Hematopoietic multipotent progenitor cell (in vitro differentiated cells): ENCODE measurements at regions not wholly inside any gene's neighbourhood (a gene's known extent, or its start where the extent isn't known, plus 50 kb on each side); places are given as distances from the start of the nearest gene placed in this dataset.
"Not testable (repeated sequence)": the region's sequence is repeated elsewhere in the genome, so short reads cannot be mapped to it uniquely, and the experiment has no call there.

Experiments
- DNase-seq, 3 donors: peaks; one replicate each; pipeline ENCODE4 v3.0.0-alpha.2; 2011 to 2015; ENCODE audit warnings: low read depth in 2 of 3, low spot score in 2 of 3

DNA sequence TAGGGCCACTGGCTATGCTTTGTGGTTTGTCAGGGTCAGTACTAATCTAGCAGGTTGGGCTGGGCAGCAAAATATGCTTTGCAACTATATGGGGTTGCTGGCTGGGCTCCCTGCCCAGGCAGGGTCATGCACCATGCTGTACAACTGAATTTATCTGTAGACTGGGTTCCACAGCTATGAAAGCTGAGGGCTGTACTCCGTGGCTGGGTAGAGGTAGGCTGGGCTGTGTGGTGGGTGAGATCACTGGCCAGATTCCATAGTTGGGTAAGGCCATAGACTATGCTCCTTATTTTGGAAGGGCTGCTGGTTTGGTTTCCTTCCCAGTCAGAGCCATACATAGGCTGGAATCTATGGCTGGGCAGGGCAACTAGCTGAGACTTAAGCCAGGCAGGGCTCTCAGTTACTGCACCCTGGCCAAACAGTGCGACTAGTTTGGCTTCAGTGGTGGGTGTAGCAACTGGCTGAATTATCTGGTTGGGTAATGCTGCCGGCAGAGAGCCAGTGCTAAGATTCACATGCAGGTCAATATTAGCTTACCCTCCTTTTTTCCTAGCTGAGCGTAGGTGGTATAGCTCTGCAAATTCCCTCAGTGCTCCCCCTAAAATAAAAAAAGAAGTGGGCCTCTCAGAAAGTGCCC lies 769.1 kb upstream of the CDH8 start:
- DNase-seq = no peak

DNA sequence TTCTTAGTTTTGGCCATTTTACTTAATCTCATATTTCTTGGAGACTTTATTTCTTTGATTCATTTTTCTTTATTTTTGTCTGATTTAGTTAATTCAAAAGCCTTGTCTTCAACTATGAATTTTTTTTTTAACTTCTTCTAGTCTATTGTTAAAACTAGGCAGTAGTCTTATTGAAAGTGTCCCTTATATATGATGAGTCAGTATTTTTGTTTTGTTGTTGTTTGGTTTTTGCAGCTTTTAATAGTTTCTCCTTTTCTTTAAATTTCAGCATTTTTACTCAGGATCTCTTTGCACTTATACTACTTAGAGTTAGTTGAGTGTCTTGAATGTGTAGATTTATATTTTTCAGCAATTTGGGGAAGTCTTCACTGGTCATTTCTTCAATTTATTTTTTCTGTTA lies 758.5 kb upstream of the CDH8 start:
- no peak for DNase-seq

DNA sequence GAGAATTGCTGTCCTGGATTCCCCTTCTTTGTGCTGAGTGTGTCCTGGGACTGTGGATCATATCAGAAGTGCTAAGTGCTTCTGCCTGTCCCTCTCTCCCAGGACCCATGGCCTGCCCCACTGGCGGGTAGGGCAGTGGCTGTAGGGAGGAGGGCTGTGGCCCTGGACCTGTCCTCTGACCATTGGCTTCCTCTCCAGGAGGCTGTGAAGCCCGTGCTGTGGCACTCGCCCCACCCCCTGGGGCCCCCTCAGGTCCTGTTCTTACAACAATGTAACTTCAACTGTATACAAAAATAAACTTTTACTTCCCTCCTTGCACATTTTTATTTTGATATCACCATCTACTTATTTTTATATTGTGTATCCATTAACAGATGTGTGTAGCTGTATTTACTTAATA lies 743.8 kb upstream of the CDH8 start:
- not testable (repeated sequence) for DNase-seq

DNA sequence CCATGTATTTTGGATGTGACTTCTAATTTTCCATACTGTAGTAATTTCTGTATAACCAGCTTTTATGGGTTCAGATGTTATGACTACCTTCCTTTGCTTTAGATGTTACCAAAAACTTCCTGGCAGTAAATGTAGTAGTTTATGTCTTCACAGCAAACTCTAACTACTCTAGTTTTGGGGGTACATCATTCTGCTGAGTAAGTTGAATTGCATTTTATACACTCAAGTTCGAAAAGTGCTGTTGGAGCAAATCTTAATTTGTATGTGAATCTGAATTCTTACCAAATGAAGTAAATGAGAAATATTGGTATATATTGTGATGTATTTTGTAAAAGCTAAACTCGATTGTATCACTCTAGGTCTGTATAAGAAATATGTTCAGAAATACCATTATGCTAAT lies 728.3 kb upstream of the CDH8 start:
- DNase-seq = no peak

DNA sequence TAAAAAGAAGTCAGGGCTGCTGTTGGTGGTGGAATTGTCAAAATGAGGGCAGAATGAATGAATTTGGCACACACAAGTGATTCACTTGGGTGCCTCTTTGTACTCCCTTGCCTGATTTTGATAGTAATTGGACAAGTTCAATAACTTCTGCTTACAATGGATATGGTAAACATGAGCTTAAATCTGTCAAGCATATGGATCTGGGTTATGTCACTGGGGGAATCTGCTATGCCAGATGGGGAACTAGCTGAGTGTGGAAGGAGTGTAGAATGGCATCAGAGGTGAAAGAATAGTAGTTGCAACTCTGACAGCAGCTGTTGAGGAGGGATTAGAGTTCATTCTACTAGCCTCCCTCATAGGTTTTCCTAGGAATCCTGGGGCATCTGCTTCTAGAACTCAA lies 724.2 kb upstream of the CDH8 start:
- no peak for DNase-seq

DNA sequence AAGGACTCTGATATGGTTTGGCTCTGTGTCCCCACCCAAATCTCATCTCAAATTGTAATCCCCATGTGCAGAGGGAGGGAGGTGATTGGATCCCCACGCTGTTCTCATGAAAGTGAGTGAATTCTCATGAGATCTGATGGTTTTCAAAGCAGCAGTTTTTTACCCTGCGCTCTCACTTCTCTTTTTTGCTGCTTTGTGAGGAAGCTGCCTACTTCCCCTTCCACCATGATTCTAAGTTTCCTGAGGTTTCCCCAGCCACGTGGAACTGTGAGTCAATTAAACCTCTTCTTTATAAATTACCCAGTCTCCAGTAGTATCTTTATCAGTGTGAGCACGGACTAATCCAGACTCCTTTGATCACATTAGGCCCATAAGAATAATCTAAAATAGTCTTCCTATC lies 719.7 kb upstream of the CDH8 start:
- DNase-seq = no peak

DNA sequence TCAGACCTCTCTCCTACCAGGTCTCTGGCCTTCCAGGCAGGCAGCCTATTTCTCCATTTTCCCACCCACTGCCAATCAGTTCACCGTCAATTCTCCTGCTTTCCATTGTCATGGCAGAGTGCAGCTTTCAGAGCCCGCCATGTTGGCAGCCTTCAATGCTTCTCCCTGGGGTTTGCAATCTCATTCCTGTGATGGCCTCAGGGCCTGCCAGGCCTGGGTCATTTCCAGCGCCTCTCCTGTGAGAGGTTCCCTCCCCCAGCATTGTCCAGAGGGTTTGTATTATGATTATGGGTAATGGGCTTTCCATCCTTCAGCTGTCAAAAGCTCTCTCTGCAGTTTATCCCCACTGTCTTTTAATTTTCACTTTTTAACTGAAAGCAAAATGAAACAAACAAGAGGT lies 716.6 kb upstream of the CDH8 start:
- no peak for DNase-seq

DNA sequence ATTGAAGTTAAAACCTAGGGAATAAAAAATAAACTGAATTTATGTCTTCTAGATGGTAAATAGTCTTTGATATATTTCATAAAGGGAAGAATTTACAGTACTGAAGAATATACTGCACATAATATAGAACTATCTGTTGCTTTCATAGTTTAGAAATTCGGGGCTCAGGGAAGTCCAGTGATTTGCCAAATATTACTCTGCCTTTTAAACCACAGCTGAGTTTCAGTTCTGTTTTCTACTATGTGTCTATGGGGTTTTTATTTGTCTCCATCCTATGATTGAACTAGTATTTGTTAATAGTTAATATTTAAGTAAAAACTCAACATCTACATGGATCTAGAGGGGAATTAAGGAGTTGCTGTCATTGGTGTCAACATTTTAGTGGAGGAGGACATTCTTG lies 715.0 kb upstream of the CDH8 start:
- no peak for DNase-seq

DNA sequence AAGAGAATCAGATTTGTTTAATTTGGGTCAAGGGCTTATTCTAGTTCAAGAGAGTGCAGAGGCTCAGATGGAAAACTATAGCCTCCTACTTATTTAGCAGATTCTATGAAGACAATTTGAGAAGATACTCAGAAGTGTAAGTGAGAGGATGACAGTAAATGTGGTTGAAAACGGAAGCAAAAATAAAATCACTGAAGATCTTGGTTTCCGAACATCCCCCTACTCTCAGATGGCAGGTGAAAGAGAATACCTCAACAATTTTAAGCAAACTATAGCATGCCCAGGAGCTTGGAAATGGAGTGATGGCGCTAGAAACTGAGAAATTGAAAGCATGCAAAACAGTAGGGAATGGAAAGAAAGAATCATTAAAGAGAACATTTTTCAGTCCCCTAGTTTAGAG lies 705.5 kb upstream of the CDH8 start:
- no peak for DNase-seq

DNA sequence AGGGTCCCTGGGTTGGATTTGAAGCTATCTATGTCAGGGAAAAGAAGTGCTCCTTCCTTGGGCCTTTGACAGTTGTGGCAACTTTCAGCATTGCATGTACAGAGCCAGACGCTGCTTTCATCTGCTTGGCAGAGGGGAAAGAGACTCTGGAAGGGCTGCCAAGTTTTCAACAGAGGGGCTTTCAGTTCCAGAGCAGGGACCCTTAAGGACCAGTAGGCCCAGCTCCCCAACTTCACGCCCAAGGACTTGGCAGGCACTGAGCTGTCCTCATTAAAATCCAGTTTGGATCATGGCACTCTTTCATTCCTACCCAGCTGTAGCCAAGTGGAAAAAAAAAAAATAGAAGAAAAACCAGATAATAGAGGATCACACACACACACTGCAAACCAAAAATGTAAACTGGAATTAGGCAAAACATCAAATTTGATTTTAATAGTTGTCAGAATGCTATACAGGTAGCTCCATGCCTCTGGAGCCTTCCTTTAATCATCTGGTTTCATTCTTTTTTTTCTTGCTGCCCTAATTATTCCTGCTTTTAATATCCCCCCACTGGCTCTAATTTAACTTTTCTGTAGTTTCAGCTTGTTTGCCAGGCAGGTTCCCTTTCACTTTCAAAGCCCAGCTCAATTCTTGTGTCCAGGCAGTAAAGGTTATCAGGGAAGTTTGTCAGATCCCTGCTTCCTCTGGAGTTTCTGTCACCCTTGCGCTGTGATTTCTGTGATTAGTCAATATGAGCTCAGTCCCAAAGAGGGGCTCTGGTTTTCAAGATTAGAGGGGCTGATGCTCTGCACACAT lies 702.6 kb upstream of the CDH8 start:
- no peak for DNase-seq

DNA sequence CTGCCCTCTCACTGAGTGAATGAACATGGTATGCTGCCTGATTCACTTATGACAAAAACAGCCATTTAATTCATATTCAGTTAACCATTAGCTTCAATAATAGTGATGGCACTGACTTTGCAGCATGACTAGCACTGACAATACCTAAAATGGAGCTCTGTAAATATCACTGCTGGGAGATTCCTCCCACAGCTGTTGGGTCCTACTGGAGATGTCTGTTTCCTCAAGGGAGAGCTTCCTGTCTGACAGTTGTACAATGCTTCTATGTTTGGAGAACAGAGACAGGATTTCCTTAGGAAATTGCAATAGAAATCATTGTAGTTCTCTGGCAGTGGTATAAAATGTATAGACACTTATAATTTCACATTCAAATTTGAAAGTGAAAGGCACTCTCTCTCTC lies 695.9 kb upstream of the CDH8 start:
- no peak for DNase-seq

DNA sequence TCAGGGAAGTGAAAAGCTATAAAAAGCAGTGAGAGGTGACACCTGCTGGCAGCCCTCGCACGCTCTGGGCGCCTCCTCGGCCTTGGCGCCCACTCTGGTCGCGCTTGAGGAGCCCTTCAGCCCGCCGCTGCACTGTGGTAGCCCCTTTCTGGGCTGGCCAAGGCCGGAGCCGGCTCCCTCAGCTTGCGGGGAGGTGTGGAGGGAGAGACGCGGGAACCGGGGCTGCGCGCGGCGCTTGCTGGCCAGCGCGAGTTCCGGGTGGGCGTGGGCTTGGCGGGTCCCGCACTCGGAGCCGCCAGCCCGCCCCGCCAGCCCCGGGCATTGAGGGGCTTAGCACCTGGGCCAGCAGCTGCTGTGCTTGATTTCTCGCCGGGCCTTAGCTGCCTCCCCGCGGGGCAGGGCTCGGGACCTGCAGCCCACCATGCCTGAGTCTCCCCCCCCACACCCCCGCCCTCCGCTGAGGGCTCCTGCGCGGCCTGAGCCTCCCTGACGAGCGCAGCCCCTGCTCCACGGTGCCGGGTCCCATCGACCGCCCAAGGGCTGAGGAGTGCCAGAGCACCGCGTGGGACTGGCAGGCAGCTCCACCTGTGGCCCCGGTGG lies 688.5 kb upstream of the CDH8 start:
- not testable (repeated sequence) for DNase-seq

DNA sequence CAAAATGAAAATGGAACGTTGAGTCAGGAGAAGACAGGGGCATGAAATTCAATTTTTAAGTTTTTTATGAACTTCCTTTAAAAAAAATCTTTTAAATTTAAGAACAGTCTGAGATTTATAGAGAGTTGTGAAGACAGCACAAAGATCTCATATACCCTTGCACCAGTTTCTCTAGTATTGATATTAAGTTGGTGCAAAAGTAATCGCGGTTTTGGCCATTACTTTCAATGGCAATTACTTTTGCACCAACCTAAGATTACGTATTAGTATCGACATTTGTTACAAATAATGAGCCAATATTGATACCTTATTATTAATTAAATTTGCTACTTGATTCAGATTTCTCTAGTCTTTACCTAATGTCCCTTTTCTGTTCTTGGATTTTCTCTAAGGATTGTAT lies 684.4 kb upstream of the CDH8 start:
- no peak for DNase-seq

DNA sequence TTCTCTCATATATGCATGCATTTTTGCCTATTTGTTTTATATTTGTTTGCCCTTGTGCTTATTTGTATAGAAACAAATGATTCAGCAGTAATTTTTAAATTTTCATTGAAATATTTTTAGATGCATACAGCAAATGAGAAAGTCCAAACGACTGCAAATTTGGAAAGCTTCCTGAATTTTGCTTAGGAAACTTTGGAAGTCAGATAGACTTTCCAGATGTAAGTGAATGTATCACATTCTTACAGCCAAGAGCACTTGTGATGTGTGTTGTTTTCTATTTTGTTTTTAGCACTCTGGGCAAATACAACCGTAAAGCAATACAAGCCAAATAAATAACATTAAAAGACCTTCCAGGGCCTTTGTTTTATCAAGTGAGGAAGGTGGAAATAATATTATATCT lies 680.8 kb upstream of the CDH8 start:
- no peak for DNase-seq

DNA sequence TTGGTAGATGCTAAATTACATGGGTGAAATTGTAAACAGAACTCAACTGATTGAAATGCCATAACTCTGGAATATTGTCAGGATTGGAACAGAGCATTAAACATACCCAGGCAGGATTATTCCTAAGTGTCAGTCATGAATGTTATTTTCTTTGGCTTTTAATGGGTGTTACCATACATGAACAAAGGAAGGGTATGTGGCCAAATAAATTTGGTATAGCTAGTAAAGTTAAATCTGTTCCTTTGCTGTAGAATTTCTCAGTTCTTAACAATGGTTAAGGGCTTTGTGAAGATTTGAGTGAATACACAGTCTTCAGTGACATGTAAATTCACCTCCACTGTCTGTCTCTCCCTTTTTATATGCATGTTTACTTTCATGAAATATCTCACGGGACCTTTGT lies 679.5 kb upstream of the CDH8 start:
- no peak for DNase-seq

DNA sequence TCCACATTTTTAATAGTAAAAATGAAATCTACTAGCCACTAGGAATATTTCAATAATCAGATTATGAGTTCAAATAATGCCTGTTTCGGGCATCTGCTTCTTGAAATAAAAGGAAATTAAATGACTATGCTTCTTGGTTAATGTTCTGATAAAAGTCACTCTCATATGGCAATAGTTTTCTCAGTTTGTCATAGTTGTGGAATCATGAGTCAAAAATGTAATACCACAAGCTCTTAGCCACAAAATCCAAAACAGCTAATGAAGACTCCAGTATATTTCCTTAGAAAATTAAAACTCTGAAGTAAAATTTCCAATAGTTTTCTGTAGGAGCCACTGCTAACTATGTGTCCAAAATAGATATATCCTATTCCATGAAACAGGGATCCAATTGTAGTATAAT lies 676.3 kb upstream of the CDH8 start:
- no peak for DNase-seq

DNA sequence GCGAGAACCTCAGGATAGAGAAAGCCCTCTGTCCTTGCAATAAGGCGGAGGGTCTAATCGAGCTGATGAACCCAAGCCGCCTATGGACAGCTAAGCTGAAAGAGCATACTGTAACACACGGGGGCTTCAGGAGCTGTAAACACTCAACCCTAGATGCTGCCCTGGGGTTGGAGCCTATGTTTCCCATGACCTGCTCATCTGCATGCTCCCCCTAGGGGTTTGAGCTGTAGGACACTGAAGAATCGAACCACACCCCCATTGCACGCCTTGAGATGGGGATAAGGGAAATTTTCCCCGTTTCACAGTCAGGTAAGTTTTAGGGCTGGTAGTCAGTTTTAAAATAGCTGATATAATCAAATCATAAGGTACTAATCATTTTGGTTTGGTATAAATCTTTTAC lies 675.6 kb upstream of the CDH8 start:
- DNase-seq = no peak

DNA sequence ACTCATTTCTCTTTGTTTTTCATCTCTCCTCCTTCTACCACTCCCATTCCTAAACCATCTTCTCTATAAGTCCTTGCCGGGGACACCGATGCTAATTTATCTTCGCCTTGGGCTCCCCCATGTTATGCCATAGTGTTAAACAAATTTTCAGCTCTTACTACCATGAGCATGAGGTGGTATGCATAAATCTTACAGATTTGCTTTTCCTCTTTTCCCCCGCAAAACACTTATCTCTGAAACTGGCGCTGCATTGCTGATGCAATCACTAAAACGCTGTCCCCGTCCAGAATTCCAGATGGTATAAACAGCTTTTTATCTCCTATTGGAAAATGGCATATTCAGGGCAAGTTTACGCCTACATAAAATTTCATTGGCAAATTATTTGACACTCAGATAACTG lies 673.6 kb upstream of the CDH8 start:
- no peak for DNase-seq

DNA sequence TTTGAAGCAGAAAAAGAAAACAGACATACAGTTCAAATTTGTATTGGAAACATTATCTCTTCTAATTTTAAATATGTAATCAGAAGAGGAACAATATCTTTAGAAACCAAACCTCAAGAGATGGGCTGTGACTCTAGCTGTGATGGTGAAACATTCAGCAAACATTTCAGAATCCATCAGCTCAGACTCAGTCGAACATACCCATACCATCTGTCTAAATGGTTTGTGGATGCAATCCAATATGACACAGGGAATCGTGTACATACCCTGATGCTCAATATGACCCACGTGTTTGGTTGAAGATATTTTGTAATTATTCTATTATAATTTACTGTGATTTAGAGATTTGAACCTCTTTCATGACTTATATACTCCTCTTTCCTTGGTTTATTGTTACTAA lies 665.2 kb upstream of the CDH8 start:
- no peak for DNase-seq

DNA sequence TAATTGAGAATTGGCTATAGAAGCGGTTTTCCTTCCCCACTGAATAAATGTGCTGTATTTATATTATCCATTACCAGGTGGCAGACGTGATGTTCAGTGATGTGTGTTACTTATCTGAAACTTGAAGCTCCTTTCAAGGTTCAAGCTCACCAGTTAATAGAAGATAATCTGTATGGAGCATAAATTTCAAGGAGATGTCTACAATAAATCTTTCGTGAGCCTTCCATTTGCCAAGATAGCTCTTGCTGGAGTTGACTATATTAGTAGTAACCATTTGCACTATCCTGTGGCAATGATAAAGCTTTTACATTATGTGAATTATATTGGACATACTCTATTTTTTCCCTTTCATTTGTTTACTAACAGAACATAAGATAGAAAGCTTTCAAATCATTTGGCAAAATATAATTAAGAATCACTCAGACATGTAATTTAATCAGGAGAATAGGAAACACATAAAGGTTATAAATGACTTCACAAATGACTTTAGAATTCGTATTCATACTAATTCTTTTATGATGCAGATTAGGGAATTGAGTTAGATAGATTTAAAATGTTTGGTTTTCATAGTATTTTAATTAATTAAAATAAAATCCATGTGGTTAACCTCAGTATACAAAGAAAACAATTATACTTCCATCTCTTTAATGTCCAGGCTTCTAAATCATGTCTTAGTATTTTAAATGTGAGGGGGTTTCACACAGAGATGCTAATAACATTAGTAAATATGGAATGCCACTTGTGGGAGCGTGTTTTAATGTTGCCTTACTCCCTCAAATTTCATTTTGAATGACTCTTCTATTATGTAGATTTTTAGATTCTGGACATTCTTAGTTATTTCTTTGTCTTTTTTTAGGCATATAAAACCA lies 664.4 kb upstream of the CDH8 start:
- DNase-seq = no peak

DNA sequence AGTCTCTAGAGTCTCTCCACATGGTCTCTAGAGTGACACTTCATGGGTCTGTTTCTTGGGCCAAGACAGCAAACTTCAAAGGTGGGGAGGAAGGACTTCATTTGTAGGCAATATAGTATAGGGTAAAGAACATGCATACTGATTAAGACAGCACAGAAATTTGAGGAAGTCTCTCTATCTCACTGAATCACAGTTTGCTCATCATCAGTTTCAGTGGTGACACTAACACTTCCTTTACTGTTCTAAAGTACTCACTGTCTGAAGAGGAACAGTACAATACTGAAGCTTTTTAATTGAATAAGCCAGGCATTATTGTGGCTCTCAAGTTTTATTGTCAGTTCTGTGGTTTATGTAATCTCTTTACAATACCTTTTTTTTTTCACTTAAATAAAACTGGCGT lies 656.4 kb upstream of the CDH8 start:
- DNase-seq = no peak
